Heart right ventricle (tissue), 16 donors: ENCODE measurements at regions not wholly inside any gene's neighbourhood (a gene's known extent, or its start where the extent isn't known, plus 50 kb on each side); places are given as distances from the start of the nearest gene placed in this dataset.
"Not testable (repeated sequence)": the region's sequence is repeated elsewhere in the genome, so short reads cannot be mapped to it uniquely, and the experiment has no call there.

Experiments used
- ATAC-seq, 8 donors: fragments of 200-7000 bp; cut with Tn5 transposase; one replicate each; pipeline ENCODE4 v1.9.1; 2020; ENCODE audit warnings: mild to moderate bottlenecking in 8 of 8, moderate library complexity in 8 of 8, moderate number of reproducible peaks in 1 of 8
- DNase-seq, 2 donors: peaks; one replicate each; pipeline ENCODE4 v3.0.0-alpha.2; 2020
- H3K27ac ChIP-seq, 10 donors: fragments of 200-600 bp; sonication (generic) in 2 of 10; one replicate each; pipeline versions ENCODE4 v1.5.0 to v1.8.0; 2020 to 2022; ENCODE audit warnings: mild to moderate bottlenecking in 3 of 10
- H3K27me3 ChIP-seq, 7 donors: fragments of 200-600 bp; one replicate each; pipeline ENCODE4 v1.8.0; 2021 to 2022; ENCODE audit warnings: mild to moderate bottlenecking in 2 of 7
- H3K36me3 ChIP-seq, 9 donors: fragments of 200-600 bp; sonication (generic) in 1 of 9; one replicate each; pipeline versions ENCODE4 v1.5.0 to v1.8.0; 2020 to 2022; ENCODE audit warnings: mild to moderate bottlenecking in 2 of 9
- H3K4me1 ChIP-seq, 9 donors: fragments of 200-600 bp; sonication (generic) in 1 of 9; one replicate each; pipeline versions ENCODE4 v1.5.0 to v1.8.0; 2020 to 2022; ENCODE audit warnings: mild to moderate bottlenecking in 4 of 9
- H3K4me3 ChIP-seq, 10 donors: fragments of 200-600 bp; sonication (generic) in 2 of 10; one replicate each; pipeline versions ENCODE4 v1.5.0 to v1.8.0; 2020 to 2022; ENCODE audit warnings: mild to moderate bottlenecking in 7 of 10, moderate library complexity in 2 of 10
- H3K9me3 ChIP-seq, 11 donors: fragments of 200-600 bp in 10 of 11; sonication (generic) in 2 of 11; one replicate each; pipeline versions ENCODE4 v1.5.0 to v1.8.0; 2013 to 2022; ENCODE audit warnings: mild to moderate bottlenecking in 2 of 11, control low read depth in 1 of 11, moderate library complexity in 1 of 11
- CTCF ChIP-seq, 9 donors: fragments of 200-600 bp; sonication (generic) in 2 of 9; IDR thresholded peaks; one replicate each; pipeline versions ENCODE4 v1.5.0 to v1.8.0; 2021 to 2022; ENCODE audit warnings: antibody characterized with exemption in 9 of 9, mild to moderate bottlenecking in 5 of 9, moderate library complexity in 1 of 9
- WGBS, 2 donors: extraction: QIAGEN DNeasy Blood & Tissue Kit; methylation state at CpG; one replicate each; pipeline ENCODE4 v1.1.7; 2013; ENCODE audit warnings: inconsistent platforms in 1 of 2; 5-methylcytosine and 5-hydroxymethylcytosine counted together
- intact Hi-C, 10 donors: fragments of 100-400 bp; cut with DNase I; formaldehyde crosslinking; loops; one replicate each; pipeline versions ENCODE4 v1.11.1 to v1.14.2; 2022
- donor health status: Arrhythmogenic right ventricular cardiomyopathy.
- donor health status: ischemic (EF 13 %, LVEDD 7.1; RV severe dilation, severe dysfunction).
- donor health status: healthy with polysubstance abuse.
- donor health status: DM: no; HTN: yes; CAD: no.
- donor health status: DM: no; HTN: no; CAD: no.
- donor health status: ischemic (EF 25% LVEDD 6.9; RV normal size, moderate dysfunction).
- donor health status: ischemic (EF 25% LVEDD 5.7; RV mildly dilated, moderate dysfunction).
- donor health status: healthy.
- donor health status: DM: yes; HTN: yes; CAD: no.
- donor health status: Ischemic cardiomyopathy.
- donor health status: ischemic (EF 35%, LVEDD 5.7; RV mildly dilated, moderate dysfunction).
- donor health status: nonischemic (EF 11% LVEDD 7.7; RV severe dilation, severe dysfunction).
- donor health status: DM: yes; HTN: yes; CAD: no.
- donor health status: PGD.
- donor health status: ischemic (EF 29% LVEDD 5.4; RV normal size, mild dysfunction).
- donor health status: nonischemic (EF 23%, LVEDD 6.1; RV moderate dilation, normal function).

- Histone ChIP-seq H3K27me3 (peaks cover 0 to 13% (median 2%) of the 10 kb centered on the region in 7 donors), H3K9me3 (peaks cover 0 to 27% (median 5%) of the 10 kb centered on the region in 11 donors)
- 8 to 12% methylated on average over 1 of the region's 1 CpG for WGBS, 2 donors
- intact Hi-C loops, H3K4me1 ChIP-seq, ATAC-seq, H3K27ac ChIP-seq, H3K4me3 ChIP-seq, DNase-seq, H3K36me3 ChIP-seq: not testable (repeated sequence)
Observed at GRCh38 chr14:105923520-105924191, 397.3 kb downstream of the TMEM121 start.

- Histone ChIP-seq H3K27me3 (peaks cover 0 to 22% (median 3%) of the 10 kb centered on the region in 7 donors), H3K27ac (no peak overlapping the region), H3K4me3 (no peak overlapping the region), H3K36me3 (no peaks in the 10 kb centered on the region), H3K9me3 (peaks cover 0 to 27% (median 5%) of the 10 kb centered on the region in 11 donors), H3K4me1 (no peaks in the 10 kb centered on the region)
- TF ChIP-seq CTCF (IDR thresholded peaks at IDR 0.05) = no peak
- intact Hi-C loops = no loop called here
- no peak for ATAC-seq
- 77 to 84% methylated on average over 13 of the region's 13 CpGs for WGBS, 2 donors
- no peak for DNase-seq
Observed at GRCh38 chr14:105924951-105925591, 398.7 kb downstream of the TMEM121 start.

- no peak overlapping the region for H3K4me3 ChIP-seq
- TF ChIP-seq CTCF (IDR thresholded peaks at IDR 0.05) = no peak
- H3K27ac ChIP-seq = no peak overlapping the region
- H3K36me3 ChIP-seq = no peaks in the 10 kb centered on the region
- no peaks in the 10 kb centered on the region for H3K4me1 ChIP-seq
- DNase-seq (no peak), ATAC-seq (no peak)
- H3K27me3 ChIP-seq = peaks cover 0 to 22% (median 3%) of the 10 kb centered on the region in 7 donors
- intact Hi-C loops = no loop called here
- WGBS, 2 donors = 83 to 85% methylated on average over 18 of the region's 18 CpGs
- peaks cover 0 to 27% (median 5%) of the 10 kb centered on the region in 11 donors for H3K9me3 ChIP-seq
Observed at GRCh38 chr14:105925615-105926372, 399.4 kb downstream of the TMEM121 start.

GRCh38 chr14:105926373-105927095, 400.2 kb downstream of the TMEM121 start:
- intact Hi-C loops = no loop called here
- TF ChIP-seq CTCF (IDR thresholded peaks at IDR 0.05) = no peak
- no peaks in the 10 kb centered on the region for H3K36me3 ChIP-seq
- H3K4me3 ChIP-seq = no peak overlapping the region
- peak in 1 of 8 donors; percentile 19 for ATAC-seq
- peaks cover 0 to 27% (median 5%) of the 10 kb centered on the region in 11 donors for H3K9me3 ChIP-seq
- H3K27ac ChIP-seq = no peak overlapping the region
- H3K4me1 ChIP-seq = no peaks in the 10 kb centered on the region
- WGBS, 2 donors = 79 to 81% methylated on average over 18 of the region's 18 CpGs
- H3K27me3 ChIP-seq = peaks cover 0 to 23% (median 3%) of the 10 kb centered on the region in 7 donors
- no peak for DNase-seq
